ENCODE measurements at regions not wholly inside any gene's neighbourhood (a gene's known extent, or its start where the extent isn't known, plus 50 kb on each side); places are given as distances from the start of the nearest gene placed in this dataset.

- Histone ChIP-seq H3K9me3 (ENCODE audit: control insufficient read depth in 4 of 4, low read length in 3 of 4) (no peaks in the 10 kb centered on the region), H3K27ac (ENCODE audit: low read depth in 1 of 2, low read length in 2 of 2) (no peak overlapping the region), H3K27me3 (ENCODE audit: control insufficient read depth in 4 of 4, insufficient read depth in 4 of 4, low read length in 3 of 4) (no peaks in the 10 kb centered on the region), H3K36me3 (ENCODE audit: control insufficient read depth in 4 of 4, insufficient read depth in 3 of 4, low read depth in 1 of 4, low read length in 3 of 4) (no peaks in the 10 kb centered on the region), H3K4me3 (ENCODE audit: low read depth in 1 of 3, low read length in 3 of 3) (no peak overlapping the region), H3K4me1 (ENCODE audit: control insufficient read depth in 4 of 4, insufficient read depth in 4 of 4, low read length in 3 of 4) (peaks cover 0 to 6% (median 0%) of the 10 kb centered on the region in 4 donors), H3K9ac (ENCODE audit: low read depth in 1 of 2, low read length in 2 of 2) (no peak overlapping the region)
- TF ChIP-seq SP1 (IDR thresholded peaks at IDR 0.05), result no peak
- TF ChIP-seq, protein P1, sequence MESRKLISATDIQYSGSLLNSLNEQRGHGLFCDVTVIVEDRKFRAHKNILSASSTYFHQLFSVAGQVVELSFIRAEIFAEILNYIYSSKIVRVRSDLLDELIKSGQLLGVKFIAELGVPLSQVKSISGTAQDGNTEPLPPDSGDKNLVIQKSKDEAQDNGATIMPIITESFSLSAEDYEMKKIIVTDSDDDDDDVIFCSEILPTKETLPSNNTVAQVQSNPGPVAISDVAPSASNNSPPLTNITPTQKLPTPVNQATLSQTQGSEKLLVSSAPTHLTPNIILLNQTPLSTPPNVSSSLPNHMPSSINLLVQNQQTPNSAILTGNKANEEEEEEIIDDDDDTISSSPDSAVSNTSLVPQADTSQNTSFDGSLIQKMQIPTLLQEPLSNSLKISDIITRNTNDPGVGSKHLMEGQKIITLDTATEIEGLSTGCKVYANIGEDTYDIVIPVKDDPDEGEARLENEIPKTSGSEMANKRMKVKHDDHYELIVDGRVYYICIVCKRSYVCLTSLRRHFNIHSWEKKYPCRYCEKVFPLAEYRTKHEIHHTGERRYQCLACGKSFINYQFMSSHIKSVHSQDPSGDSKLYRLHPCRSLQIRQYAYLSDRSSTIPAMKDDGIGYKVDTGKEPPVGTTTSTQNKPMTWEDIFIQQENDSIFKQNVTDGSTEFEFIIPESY (IDR thresholded peaks at IDR 0.05), result no peak
- TF ChIP-seq TAF1 (conservative IDR thresholded peaks at IDR 0.05), result no peak
- no peak for DNase-seq (ENCODE audit: low spot score)
- WGBS, result 88% methylated on average over 3 of the region's 3 CpGs
These were observed 341.6 kb downstream of the EMP1 start for GRCh38 chr12:13538136-13538535.

- H3K4me3 ChIP-seq (ENCODE audit: low read depth in 1 of 3, low read length in 3 of 3), result no peak overlapping the region
- DNase-seq (ENCODE audit: low spot score), result no peak
These were observed 341.1 kb downstream of the EMP1 start for GRCh38 chr12:13537623-13538022.

More at GRCh38 chr12:13537623-13538022, 341.1 kb downstream of the EMP1 start:
- TF ChIP-seq RXRA (IDR thresholded peaks at IDR 0.05), result no peak
- no peak for TF ChIP-seq YY1 (IDR thresholded peaks at IDR 0.05)
- TF ChIP-seq, protein P1 (IDR thresholded peaks at IDR 0.05), result no peak
- TF ChIP-seq, protein P2, sequence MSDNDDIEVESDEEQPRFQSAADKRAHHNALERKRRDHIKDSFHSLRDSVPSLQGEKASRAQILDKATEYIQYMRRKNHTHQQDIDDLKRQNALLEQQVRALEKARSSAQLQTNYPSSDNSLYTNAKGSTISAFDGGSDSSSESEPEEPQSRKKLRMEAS (IDR thresholded peaks at IDR 0.05), result no peak
- no peak for TF ChIP-seq SP1 (IDR thresholded peaks at IDR 0.05)
- no peak for TF ChIP-seq HNF4A (conservative IDR thresholded peaks at IDR 0.05)
- TF ChIP-seq, protein P3, sequence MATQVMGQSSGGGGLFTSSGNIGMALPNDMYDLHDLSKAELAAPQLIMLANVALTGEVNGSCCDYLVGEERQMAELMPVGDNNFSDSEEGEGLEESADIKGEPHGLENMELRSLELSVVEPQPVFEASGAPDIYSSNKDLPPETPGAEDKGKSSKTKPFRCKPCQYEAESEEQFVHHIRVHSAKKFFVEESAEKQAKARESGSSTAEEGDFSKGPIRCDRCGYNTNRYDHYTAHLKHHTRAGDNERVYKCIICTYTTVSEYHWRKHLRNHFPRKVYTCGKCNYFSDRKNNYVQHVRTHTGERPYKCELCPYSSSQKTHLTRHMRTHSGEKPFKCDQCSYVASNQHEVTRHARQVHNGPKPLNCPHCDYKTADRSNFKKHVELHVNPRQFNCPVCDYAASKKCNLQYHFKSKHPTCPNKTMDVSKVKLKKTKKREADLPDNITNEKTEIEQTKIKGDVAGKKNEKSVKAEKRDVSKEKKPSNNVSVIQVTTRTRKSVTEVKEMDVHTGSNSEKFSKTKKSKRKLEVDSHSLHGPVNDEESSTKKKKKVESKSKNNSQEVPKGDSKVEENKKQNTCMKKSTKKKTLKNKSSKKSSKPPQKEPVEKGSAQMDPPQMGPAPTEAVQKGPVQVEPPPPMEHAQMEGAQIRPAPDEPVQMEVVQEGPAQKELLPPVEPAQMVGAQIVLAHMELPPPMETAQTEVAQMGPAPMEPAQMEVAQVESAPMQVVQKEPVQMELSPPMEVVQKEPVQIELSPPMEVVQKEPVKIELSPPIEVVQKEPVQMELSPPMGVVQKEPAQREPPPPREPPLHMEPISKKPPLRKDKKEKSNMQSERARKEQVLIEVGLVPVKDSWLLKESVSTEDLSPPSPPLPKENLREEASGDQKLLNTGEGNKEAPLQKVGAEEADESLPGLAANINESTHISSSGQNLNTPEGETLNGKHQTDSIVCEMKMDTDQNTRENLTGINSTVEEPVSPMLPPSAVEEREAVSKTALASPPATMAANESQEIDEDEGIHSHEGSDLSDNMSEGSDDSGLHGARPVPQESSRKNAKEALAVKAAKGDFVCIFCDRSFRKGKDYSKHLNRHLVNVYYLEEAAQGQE (IDR thresholded peaks at IDR 0.05), result no peak
- no peak for TF ChIP-seq TAF1 (conservative IDR thresholded peaks at IDR 0.05)
- TF ChIP-seq FOXA2 (IDR thresholded peaks at IDR 0.05), result no peak
- no peak for TF ChIP-seq RAD21 (IDR thresholded peaks at IDR 0.05)
- TF ChIP-seq, protein P4, sequence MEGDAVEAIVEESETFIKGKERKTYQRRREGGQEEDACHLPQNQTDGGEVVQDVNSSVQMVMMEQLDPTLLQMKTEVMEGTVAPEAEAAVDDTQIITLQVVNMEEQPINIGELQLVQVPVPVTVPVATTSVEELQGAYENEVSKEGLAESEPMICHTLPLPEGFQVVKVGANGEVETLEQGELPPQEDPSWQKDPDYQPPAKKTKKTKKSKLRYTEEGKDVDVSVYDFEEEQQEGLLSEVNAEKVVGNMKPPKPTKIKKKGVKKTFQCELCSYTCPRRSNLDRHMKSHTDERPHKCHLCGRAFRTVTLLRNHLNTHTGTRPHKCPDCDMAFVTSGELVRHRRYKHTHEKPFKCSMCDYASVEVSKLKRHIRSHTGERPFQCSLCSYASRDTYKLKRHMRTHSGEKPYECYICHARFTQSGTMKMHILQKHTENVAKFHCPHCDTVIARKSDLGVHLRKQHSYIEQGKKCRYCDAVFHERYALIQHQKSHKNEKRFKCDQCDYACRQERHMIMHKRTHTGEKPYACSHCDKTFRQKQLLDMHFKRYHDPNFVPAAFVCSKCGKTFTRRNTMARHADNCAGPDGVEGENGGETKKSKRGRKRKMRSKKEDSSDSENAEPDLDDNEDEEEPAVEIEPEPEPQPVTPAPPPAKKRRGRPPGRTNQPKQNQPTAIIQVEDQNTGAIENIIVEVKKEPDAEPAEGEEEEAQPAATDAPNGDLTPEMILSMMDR (IDR thresholded peaks at IDR 0.05; ENCODE audit: low read depth, low read length, missing input control), result no peak
- TF ChIP-seq FOXA1 (IDR thresholded peaks at IDR 0.05), result no peak
- TF ChIP-seq EGR1 (IDR thresholded peaks at IDR 0.05; ENCODE audit: low read depth in 2 of 2), result no peak
- no peak for TF ChIP-seq JUND (IDR thresholded peaks at IDR 0.05)
- TF ChIP-seq NR2F2 (IDR thresholded peaks at IDR 0.05), result no peak
- no peak for TF ChIP-seq GABPA (IDR thresholded peaks at IDR 0.05 in 1 of 2, conservative IDR thresholded peaks at IDR 0.05 in 1 of 2)
- TF ChIP-seq, protein P5, sequence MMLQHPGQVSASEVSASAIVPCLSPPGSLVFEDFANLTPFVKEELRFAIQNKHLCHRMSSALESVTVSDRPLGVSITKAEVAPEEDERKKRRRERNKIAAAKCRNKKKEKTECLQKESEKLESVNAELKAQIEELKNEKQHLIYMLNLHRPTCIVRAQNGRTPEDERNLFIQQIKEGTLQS (IDR thresholded peaks at IDR 0.05), result no peak
- no peak for TF ChIP-seq HNF4G (IDR thresholded peaks at IDR 0.05)
- H3K4me1 ChIP-seq (ENCODE audit: control insufficient read depth in 4 of 4, insufficient read depth in 4 of 4, low read length in 3 of 4), result peaks cover 0 to 6% (median 0%) of the 10 kb centered on the region in 4 donors
- H3K36me3 ChIP-seq (ENCODE audit: control insufficient read depth in 4 of 4, insufficient read depth in 3 of 4, low read depth in 1 of 4, low read length in 3 of 4), result no peaks in the 10 kb centered on the region
- H3K9ac ChIP-seq (ENCODE audit: low read depth in 1 of 2, low read length in 2 of 2), result no peak overlapping the region
- H3K27ac ChIP-seq (ENCODE audit: low read depth in 1 of 2, low read length in 2 of 2), result no peak overlapping the region
- 81% methylated on average over 2 of the region's 2 CpGs for WGBS
- H3K9me3 ChIP-seq (ENCODE audit: control insufficient read depth in 4 of 4, low read length in 3 of 4), result no peaks in the 10 kb centered on the region
- no peaks in the 10 kb centered on the region for H3K27me3 ChIP-seq (ENCODE audit: control insufficient read depth in 4 of 4, insufficient read depth in 4 of 4, low read length in 3 of 4)

All from liver (tissue), 8 donors.